Mucosa of descending colon (tissue), 3 donors: ENCODE measurements at regions not wholly inside any gene's neighbourhood (a gene's known extent, or its start where the extent isn't known, plus 50 kb on each side); places are given as distances from the start of the nearest gene placed in this dataset.

Experiments
- ATAC-seq: fragments of 200-7000 bp; cut with Tn5 transposase; one replicate; pipeline ENCODE4 v1.9.1; 2020; ENCODE audit warnings: mild to moderate bottlenecking, moderate library complexity
- DNase-seq, 3 donors: peaks; one replicate each; pipeline ENCODE4 v3.0.0-alpha.2; 2020
- H3K36me3 ChIP-seq: fragments of 200-600 bp; one replicate; pipeline ENCODE4 v1.8.0; 2021; ENCODE audit warnings: low read depth, mild to moderate bottlenecking
- H3K4me1 ChIP-seq: fragments of 200-600 bp; one replicate; pipeline ENCODE4 v1.8.0; 2021; ENCODE audit warnings: low read depth, mild to moderate bottlenecking
- H3K4me3 ChIP-seq: fragments of 200-600 bp; one replicate; pipeline ENCODE4 v1.8.0; 2021; ENCODE audit warnings: mild to moderate bottlenecking
- H3K9me3 ChIP-seq: fragments of 200-600 bp; one replicate; pipeline ENCODE4 v1.8.0; 2021; ENCODE audit warnings: mild to moderate bottlenecking
- CTCF ChIP-seq: fragments of 200-600 bp; IDR thresholded peaks from one replicate; pipeline ENCODE4 v1.8.0; 2022; ENCODE audit warnings: antibody characterized with exemption, mild to moderate bottlenecking
- intact Hi-C, 2 donors: fragments of 100-400 bp; cut with DNase I in 1 of 2; cut with micrococcal nuclease in 1 of 2; formaldehyde crosslinking; loops; one replicate each; pipeline versions ENCODE4 v1.11.0 to v1.11.1; 2022; cut with DNase I, micrococcal nuclease
- donor health status: DM: no; HTN: no; CAD: no; lungs with moderate emphysema.
- donor health status: DM: no; HTN: no; CAD: no.
- donor health status: DM: no; HTN: yes; CAD: no.

- ATAC-seq: no peak
- intact Hi-C loops: no loop called here
- no peak for TF ChIP-seq CTCF
- no peaks in the 10 kb centered on the region for H3K9me3 ChIP-seq
- H3K36me3 ChIP-seq: no peaks in the 10 kb centered on the region
- no peak overlapping the region for H3K4me3 ChIP-seq
- no peak for DNase-seq
- no peaks in the 10 kb centered on the region for H3K4me1 ChIP-seq
Observed at GRCh38 chr22:47576908-47577307, 814.5 kb downstream of the TBC1D22A start.

- intact Hi-C loops: no loop called here
- no peak for TF ChIP-seq CTCF
- H3K9me3 ChIP-seq: no peaks in the 10 kb centered on the region
- peak; percentile 90 for ATAC-seq
- H3K4me3 ChIP-seq: no peak overlapping the region
- peak in 2 of 3 donors; percentile 38 to 52 for DNase-seq
- no peaks in the 10 kb centered on the region for H3K36me3 ChIP-seq
- H3K4me1 ChIP-seq: no peaks in the 10 kb centered on the region
Observed at GRCh38 chr22:47575291-47575690, 812.8 kb downstream of the TBC1D22A start.

GRCh38 chr22:47574556-47574955 is 812.1 kb downstream of the TBC1D22A start:
- Histone ChIP-seq H3K4me3 (no peak overlapping the region), H3K4me1 (no peaks in the 10 kb centered on the region), H3K9me3 (no peaks in the 10 kb centered on the region), H3K36me3 (no peaks in the 10 kb centered on the region)
- TF ChIP-seq CTCF: no peak
- ATAC-seq (no peak), DNase-seq (no peak)
- intact Hi-C loops: no loop called here

- H3K4me3 ChIP-seq: no peak overlapping the region
- DNase-seq: no peak
- ATAC-seq: no peak
- no peaks in the 10 kb centered on the region for H3K4me1 ChIP-seq
- intact Hi-C loops: no loop called here
- H3K9me3 ChIP-seq: no peaks in the 10 kb centered on the region
- no peaks in the 10 kb centered on the region for H3K36me3 ChIP-seq
- no peak for TF ChIP-seq CTCF
Observed at GRCh38 chr22:47573141-47573540, 810.7 kb downstream of the TBC1D22A start.

GRCh38 chr22:47572443-47572842 is 810.0 kb downstream of the TBC1D22A start:
- Histone ChIP-seq H3K4me3 (no peak overlapping the region), H3K36me3 (no peaks in the 10 kb centered on the region), H3K9me3 (no peaks in the 10 kb centered on the region), H3K4me1 (no peaks in the 10 kb centered on the region)
- ATAC-seq: no peak
- intact Hi-C loops: no loop called here
- TF ChIP-seq CTCF: no peak
- no peak for DNase-seq

GRCh38 chr22:47571616-47572015 is 809.2 kb downstream of the TBC1D22A start:
- no peak overlapping the region for H3K4me3 ChIP-seq
- intact Hi-C loops: no loop called here
- ATAC-seq (no peak), DNase-seq (no peak)
- TF ChIP-seq CTCF: no peak
- no peaks in the 10 kb centered on the region for H3K9me3 ChIP-seq
- H3K4me1 ChIP-seq: no peaks in the 10 kb centered on the region
- no peaks in the 10 kb centered on the region for H3K36me3 ChIP-seq
